OCI-LY1 (cell line): ENCODE measurements at regions not wholly inside any gene's neighbourhood (a gene's known extent, or its start where the extent isn't known, plus 50 kb on each side); places are given as distances from the start of the nearest gene placed in this dataset.

Source experiments
- H2AFZ ChIP-seq: fragments of 200-600 bp; sonication (generic), shearing (Covaris generic); 2 replicates; pipeline ENCODE4 v1.6.0; 2014; ENCODE audit warnings: antibody characterized with exemption, mild to moderate bottlenecking, low read length
- H3F3A ChIP-seq: fragments of 200-600 bp; sonication (generic), shearing (Covaris generic); 2 replicates; pipeline ENCODE4 v1.6.0; 2014; ENCODE audit warnings: mild to moderate bottlenecking, antibody characterized with exemption, low read length, moderate library complexity; ENCODE audit not compliant: insufficient read depth
- H3K27ac ChIP-seq: fragments of 200-600 bp; sonication (generic); 2 replicates; pipeline ENCODE4 v1.5.1; 2014; ENCODE audit warnings: low read length, mixed run types, mild to moderate bottlenecking, low read depth; ENCODE audit not compliant: poor library complexity, severe bottlenecking
- H3K27me3 ChIP-seq: fragments of 200-600 bp; sonication (generic); 2 replicates; pipeline ENCODE4 v1.6.0; 2014; ENCODE audit warnings: antibody characterized with exemption, mild to moderate bottlenecking, low read length, moderate library complexity; ENCODE audit not compliant: insufficient read depth
- H3K36me3 ChIP-seq: fragments of 200-600 bp; sonication (generic); 2 replicates; pipeline ENCODE4 v1.6.1; 2014; ENCODE audit warnings: mild to moderate bottlenecking, antibody characterized with exemption, low read length, moderate library complexity, mixed read lengths; ENCODE audit not compliant: insufficient read depth
- H3K4me1 ChIP-seq: fragments of 200-600 bp; sonication (generic); 2 replicates; pipeline ENCODE4 v1.5.1; 2014; ENCODE audit warnings: mild to moderate bottlenecking, low read length, moderate library complexity; ENCODE audit not compliant: insufficient read depth, severe bottlenecking
- H3K4me2 ChIP-seq: fragments of 200-600 bp; sonication (generic), shearing (Covaris generic); 2 replicates; pipeline ENCODE4 v1.6.1; 2014; ENCODE audit warnings: low read length
- H3K4me3 ChIP-seq: fragments of 200-600 bp; sonication (generic); 2 replicates; pipeline ENCODE4 v1.5.1; 2014; ENCODE audit warnings: low read length, low read depth, mild to moderate bottlenecking, mixed read lengths; ENCODE audit not compliant: poor library complexity, severe bottlenecking
- H3K79me2 ChIP-seq: fragments of 200-600 bp; shearing (Covaris generic); 2 replicates; pipeline ENCODE4 v1.6.1; 2016; ENCODE audit warnings: mixed run types, low read length, mixed read lengths; ENCODE audit not compliant: insufficient read depth
- H3K9ac ChIP-seq: fragments of 200-600 bp; sonication (generic), shearing (Covaris generic); 2 replicates; pipeline ENCODE4 v1.6.1; 2014; ENCODE audit warnings: mild to moderate bottlenecking, low read length, mixed read lengths
- H3K9me2 ChIP-seq: fragments of 200-600 bp; sonication (generic), shearing (Covaris generic); 2 replicates; pipeline ENCODE4 v1.6.1; 2014; ENCODE audit warnings: low read depth, mild to moderate bottlenecking, low read length, mixed read lengths
- H3K9me3 ChIP-seq: fragments of 200-600 bp; shearing (Covaris generic); 2 replicates; pipeline ENCODE4 v1.6.1; 2014; ENCODE audit warnings: low read length, mixed read lengths
- H4K20me1 ChIP-seq: fragments of 200-600 bp; sonication (generic), shearing (Covaris generic); 2 replicates; pipeline ENCODE4 v1.6.0; 2016; ENCODE audit warnings: mild to moderate bottlenecking, low read length; ENCODE audit not compliant: insufficient read depth
- EZH2 ChIP-seq: fragments of 200-600 bp; sonication (generic), shearing (Covaris generic); IDR thresholded peaks from 2 replicates; pipeline ENCODE4 v1.8.0; 2017; ENCODE audit warnings: borderline replicate concordance, mixed run types, mild to moderate bottlenecking, antibody characterized with exemption, low read length, moderate library complexity, mixed read lengths
- TF ChIP-seq, protein P1 (sequence below): fragments of 200-600 bp; sonication (generic), shearing (Covaris generic); IDR thresholded peaks from 2 replicates; pipeline ENCODE4 v1.5.1; 2017; ENCODE audit warnings: mild to moderate bottlenecking, antibody characterized with exemption, low read length, moderate library complexity, mixed read lengths

- TF ChIP-seq, protein P1, sequence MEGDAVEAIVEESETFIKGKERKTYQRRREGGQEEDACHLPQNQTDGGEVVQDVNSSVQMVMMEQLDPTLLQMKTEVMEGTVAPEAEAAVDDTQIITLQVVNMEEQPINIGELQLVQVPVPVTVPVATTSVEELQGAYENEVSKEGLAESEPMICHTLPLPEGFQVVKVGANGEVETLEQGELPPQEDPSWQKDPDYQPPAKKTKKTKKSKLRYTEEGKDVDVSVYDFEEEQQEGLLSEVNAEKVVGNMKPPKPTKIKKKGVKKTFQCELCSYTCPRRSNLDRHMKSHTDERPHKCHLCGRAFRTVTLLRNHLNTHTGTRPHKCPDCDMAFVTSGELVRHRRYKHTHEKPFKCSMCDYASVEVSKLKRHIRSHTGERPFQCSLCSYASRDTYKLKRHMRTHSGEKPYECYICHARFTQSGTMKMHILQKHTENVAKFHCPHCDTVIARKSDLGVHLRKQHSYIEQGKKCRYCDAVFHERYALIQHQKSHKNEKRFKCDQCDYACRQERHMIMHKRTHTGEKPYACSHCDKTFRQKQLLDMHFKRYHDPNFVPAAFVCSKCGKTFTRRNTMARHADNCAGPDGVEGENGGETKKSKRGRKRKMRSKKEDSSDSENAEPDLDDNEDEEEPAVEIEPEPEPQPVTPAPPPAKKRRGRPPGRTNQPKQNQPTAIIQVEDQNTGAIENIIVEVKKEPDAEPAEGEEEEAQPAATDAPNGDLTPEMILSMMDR, result no peak
- no peak for TF ChIP-seq EZH2
Measured at GRCh38 chr2:109695290-109695689, 81.1 kb downstream of the SOWAHC start.

GRCh38 chr2:109699646-109700045 lies 85.5 kb downstream of the SOWAHC start:
- H3K9ac ChIP-seq, result no peak overlapping the region
- H3K4me2 ChIP-seq, result no peak overlapping the region
- H3K4me1 ChIP-seq, result no peaks in the 10 kb centered on the region
- no peaks in the 10 kb centered on the region for H4K20me1 ChIP-seq
- H3K4me3 ChIP-seq, result no peak overlapping the region
- no peaks in the 10 kb centered on the region for H3K79me2 ChIP-seq
- no peaks in the 10 kb centered on the region for H3K9me2 ChIP-seq
- no peak overlapping the region for H3K27ac ChIP-seq
- H3K9me3 ChIP-seq, result no peaks in the 10 kb centered on the region
- H3K27me3 ChIP-seq, result no peaks in the 10 kb centered on the region
- no peak overlapping the region for H2AFZ ChIP-seq
- H3K36me3 ChIP-seq, result no peaks in the 10 kb centered on the region
- no peaks in the 10 kb centered on the region for H3F3A ChIP-seq
- TF ChIP-seq EZH2, result no peak
- TF ChIP-seq, protein P1, result no peak

More at GRCh38 chr2:109695290-109695689, 81.1 kb downstream of the SOWAHC start:
- no peaks in the 10 kb centered on the region for H3F3A ChIP-seq
- H3K27ac ChIP-seq, result no peak overlapping the region
- H4K20me1 ChIP-seq, result no peaks in the 10 kb centered on the region
- H3K9me3 ChIP-seq, result no peaks in the 10 kb centered on the region
- H3K4me3 ChIP-seq, result no peak overlapping the region
- H2AFZ ChIP-seq, result no peak overlapping the region
- no peaks in the 10 kb centered on the region for H3K36me3 ChIP-seq
- H3K27me3 ChIP-seq, result no peaks in the 10 kb centered on the region
- H3K9ac ChIP-seq, result no peak overlapping the region
- no peaks in the 10 kb centered on the region for H3K4me1 ChIP-seq
- H3K4me2 ChIP-seq, result no peak overlapping the region
- no peaks in the 10 kb centered on the region for H3K9me2 ChIP-seq
- no peaks in the 10 kb centered on the region for H3K79me2 ChIP-seq

DNA sequence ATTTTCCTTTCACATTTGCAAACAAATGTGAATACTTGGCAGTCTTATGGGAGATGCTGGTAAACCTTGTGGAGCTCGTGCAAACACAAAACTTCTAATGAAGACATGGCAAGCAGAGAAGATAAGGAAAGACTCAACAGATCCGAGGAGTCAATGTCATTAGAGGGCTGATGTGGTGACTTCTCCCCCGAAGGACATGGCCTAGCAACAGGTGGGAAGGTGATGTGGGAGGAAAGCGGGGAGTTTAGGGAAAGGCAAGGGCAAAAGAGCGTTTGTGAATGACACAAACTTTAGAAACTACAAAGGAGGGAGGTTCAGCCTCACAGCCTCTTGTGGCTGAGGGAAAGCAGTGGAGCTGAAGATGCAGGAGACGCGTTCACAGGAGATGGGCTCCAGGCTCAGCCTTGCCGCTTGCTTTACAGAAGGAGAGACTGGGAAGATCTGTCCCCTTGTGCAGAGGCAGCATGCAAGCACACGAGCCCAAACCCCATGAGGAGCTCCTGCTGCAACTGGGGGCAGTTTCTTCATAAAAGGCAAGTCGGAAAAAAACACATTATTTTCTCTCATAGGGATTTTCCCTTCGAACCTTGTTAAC lies 86.6 kb downstream of the SOWAHC start:
- Histone ChIP-seq H4K20me1 (no peaks in the 10 kb centered on the region), H3K4me3 (no peak overlapping the region), H3K9me3 (no peaks in the 10 kb centered on the region), H3K27ac (no peak overlapping the region), H3K9me2 (no peaks in the 10 kb centered on the region), H3K4me2 (no peak overlapping the region), H2AFZ (no peak overlapping the region), H3K4me1 (no peaks in the 10 kb centered on the region), H3F3A (no peaks in the 10 kb centered on the region), H3K9ac (no peak overlapping the region), H3K79me2 (no peaks in the 10 kb centered on the region), H3K27me3 (no peaks in the 10 kb centered on the region), H3K36me3 (no peaks in the 10 kb centered on the region)
- TF ChIP-seq, protein P1, result no peak
- TF ChIP-seq EZH2, result no peak
